NOMO-1 treated with DMSO at 0.1 percent for 48 hours (cell line): ENCODE measurements at regions not wholly inside any gene's neighbourhood (a gene's known extent, or its start where the extent isn't known, plus 50 kb on each side); places are given as distances from the start of the nearest gene placed in this dataset.
"Not testable (repeated sequence)": the region's sequence is repeated elsewhere in the genome, so short reads cannot be mapped to it uniquely, and the experiment has no call there.

Source experiments
- DNase-seq: peaks from one replicate; lab custom pipeline; 2025; ENCODE audit not compliant: unreplicated experiment; lab: John Stamatoyannopoulos, UW

DNA sequence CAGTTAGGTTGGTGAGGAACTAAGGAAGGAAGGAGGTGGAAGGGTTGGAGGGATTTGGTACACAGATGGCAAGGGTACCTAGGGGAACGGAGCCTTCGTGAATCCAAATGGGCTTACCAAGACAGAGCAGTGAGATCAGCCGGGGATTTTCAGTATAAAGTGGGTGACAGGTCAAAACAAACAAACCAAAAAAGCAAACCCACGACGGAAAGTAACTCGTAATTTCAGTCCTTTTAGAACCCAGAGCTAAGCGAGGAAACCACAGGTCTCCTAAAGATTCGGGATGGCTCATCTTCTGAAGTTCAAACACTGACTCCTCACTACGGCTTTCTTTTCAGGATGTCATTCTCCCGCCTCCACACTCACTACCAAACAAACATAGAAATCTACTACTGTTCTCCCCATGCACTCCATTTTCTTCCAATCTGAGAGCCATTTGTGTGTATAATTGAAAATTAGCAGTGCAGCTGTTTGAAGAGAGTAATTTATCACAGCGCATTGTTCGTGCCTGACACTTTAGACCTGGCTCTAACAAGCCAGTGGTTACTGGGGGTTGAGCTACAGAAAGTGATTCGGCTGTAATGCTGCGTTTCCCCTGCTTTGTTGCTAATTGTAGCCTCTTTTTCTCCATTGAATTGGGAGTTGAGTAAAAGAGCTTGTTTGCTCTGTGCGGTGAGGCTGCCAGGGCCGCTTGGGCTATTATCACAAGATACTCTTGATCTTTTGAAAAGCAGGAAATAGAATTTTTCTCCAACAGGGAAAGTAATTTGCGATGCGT is 64.7 kb upstream of the CCDC39 start:
- DNase-seq: no peak

DNA sequence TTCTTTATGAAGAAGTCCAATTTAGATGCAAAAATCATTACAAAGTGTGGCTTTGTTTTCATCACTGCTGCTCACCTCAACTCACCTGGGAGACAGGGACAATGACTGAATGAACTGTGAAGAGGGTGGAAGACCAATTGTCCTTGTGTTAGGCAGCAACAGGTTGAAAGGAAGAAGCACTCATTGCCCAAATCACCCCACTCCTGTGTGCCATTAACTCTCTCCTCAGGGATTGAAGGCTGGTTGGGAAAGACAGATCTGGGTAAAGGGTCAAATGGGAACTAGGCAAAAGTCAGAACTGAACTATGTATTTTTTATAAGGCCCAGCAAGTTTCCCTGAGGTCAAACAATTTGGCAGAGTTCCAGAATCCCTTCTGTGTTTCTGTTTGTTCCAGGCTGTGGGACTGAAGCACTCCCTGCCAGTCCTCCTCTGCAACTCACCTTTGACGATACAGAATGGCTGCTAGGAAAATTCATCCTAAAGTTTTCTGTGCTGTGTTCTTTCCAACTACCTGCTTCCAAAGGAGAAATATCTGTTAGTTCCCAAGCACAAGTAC is 68.6 kb upstream of the CCDC39 start:
- DNase-seq: no peak

DNA sequence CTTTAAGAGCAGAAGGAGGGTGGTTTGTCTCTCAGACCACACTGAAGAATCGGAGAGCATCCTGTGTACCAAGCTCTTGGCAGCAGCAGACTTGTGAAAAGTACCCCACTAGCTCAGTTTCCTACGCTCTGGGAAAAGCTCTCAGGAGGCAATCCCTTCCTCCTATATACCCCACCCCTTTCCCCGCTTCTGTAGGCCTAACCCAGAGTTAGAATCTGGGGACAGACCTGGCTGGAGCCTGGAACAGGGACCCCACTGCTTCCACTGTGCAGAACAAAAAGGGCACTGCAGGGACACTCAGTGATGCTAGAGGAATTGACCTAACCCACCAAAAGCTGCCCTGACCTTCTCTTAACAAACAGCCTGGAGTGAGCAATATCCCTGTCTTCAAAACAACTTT is 70.0 kb upstream of the CCDC39 start:
- DNase-seq: no peak

DNA sequence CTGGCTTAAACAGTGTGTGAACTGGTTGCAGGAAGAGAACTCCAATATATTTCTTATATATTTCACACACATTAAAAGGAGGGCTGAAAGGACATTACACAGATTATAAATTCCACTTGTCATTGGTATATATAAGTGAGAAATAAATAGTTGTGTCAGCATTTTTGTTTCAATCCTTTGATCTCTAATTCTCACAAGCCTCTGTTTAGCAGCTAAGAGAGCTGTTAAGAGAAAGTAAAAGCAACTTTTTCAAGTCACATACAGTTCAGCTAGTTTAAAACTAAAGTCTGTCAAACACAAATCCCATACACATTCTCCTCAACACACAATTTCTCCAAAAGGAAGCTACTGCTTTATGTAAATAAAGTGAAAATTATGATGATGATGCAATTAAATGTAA is 70.5 kb upstream of the CCDC39 start:
- DNase-seq: no peak

DNA sequence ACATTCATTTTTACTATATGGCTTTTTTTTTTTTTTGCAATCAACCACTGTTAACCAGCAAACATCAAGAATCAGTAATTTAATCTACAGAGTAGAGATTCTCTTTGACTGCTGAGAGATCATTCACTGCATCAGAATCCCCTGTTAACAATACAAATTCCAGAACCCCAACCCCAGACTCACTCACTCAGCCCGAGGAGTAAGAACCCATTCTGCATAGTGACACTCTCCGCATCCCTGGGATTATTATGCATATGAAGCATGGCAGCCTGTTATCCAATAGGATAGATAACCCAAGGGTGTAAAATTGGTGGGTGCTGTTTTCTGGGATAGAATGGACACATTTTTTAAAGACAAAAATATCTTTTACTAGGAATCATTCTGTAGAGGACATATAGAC is 76.3 kb upstream of the CCDC39 start:
- DNase-seq: no peak

DNA sequence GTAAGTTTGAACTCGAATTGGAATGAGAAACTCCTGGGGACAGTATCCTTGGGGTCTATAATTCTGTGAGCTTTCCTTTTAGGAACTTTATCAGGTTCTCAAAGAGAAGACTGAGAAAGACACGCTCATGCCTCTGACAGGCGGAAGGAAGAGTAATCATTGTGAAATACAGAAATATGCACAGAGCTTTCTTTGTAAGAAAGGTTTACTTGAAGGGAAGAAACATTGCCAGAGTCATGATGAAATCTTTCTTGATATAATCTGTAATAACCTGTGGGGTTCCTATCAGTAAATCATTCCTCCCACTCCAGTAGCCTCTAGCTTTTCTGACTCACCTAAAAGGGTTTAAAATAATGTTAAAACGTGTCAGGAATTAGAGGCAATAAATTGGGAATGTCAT is 83.6 kb upstream of the CCDC39 start:
- DNase-seq: peak; percentile 59

DNA sequence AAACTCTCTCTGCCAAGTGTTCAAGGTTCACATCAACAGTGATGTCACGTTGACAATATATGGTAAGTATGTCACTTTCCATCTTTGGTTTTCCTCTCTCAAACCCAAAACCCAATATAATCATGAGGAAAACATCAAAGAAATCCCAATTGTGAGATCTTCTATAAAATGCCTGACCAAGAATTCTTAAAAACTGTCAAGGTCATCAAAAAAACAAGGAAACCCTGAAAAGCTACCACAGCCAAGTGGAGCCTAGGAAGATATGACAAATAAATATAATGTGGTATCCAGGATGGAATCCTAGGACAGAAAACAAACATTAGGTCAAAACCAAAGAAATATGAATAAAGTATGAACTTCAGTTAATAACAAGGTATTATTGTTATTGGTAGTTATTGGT is 85.2 kb upstream of the CCDC39 start:
- DNase-seq: no peak

DNA sequence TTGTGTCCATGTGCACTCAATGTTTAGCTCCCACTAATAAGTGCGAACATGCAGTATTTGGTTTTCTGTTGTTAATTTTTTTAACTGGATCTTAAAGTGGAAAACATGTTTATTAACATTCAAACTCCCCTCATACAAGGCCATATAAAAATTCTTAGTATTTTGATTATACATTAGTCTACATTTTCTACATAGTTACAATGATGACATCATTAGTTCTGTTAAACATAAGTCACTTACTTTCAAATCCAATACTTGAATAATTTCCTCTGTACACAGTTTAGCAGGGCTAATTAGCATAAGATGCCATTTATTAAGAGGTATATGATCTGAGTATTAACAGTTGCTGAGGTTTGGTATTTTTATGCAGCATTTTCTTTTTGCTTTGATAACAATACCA is 91.3 kb upstream of the CCDC39 start:
- DNase-seq: no peak

DNA sequence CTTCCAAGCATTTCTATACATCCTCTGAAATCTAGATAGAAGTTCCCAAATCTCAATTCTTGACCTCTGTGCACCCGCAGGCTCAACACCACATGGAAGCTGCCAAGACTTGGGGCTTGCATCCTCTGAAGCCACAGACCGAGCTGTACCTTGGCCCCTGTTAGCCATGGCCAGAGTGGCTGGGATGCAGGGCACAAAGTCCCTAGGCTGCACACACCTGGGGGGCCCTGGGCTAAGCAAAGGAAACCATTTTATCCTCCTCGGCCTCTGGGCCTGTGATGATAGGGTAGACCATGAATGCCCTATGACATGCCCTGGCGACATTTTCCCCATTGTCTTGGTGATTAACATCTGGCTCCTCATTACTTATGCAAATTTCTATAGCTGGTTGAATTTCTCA is 97.1 kb upstream of the CCDC39 start:
- no peak for DNase-seq

DNA sequence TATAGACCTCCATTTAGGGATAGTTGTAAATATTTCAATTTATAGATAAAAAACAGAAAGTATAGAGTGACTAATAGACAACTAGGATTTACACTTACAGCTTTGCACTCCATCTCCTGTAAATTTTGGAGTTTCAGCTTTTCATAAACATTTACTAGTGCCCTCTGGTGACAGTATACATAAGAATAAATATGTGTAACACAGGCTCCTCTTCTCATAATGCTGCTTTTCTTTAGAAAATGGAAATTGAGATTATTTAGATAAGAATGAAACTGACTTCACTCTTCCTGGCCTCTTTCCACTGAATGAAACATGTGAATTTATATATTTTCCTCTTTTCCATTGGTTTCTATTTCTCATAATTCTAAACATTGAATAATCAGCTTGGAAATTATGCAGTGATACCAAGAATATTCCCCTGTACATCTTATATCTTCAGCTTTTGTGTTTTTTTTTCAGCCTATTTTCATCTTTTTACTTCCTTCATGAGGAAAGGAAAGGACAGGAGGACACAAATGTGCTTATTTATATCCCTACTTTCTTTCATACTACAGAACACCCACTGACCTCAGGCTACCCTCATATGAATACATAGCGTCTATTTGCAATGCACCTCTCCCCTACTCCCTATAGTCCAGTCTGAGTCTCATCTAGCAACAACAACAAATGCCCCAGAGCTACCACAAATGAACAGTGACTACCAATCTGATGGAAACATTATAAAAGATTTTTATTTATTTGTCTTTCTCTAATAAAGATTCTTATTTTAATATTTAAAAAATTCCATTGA is 103.1 kb upstream of the CCDC39 start:
- DNase-seq: no peak

DNA sequence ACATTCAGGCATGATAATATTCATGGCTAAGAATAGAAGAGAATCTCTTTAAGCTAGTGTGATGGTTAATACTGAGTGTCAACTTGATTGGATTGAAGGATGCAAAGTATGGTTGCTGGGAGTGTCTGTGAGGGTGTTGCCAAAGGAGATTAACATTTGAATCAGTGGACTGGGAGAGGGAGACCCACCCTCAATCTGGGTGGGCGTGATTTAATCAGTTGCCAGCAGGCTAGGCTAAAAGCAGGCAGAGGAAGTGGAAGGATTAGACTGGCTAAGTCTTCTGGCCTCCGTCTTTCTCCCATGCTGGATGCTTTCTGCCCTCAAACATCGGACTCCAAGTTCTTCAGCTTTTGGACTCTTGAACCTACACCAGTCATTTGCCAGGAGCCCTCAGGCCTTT is 106.9 kb upstream of the CCDC39 start:
- DNase-seq: not testable (repeated sequence)

DNA sequence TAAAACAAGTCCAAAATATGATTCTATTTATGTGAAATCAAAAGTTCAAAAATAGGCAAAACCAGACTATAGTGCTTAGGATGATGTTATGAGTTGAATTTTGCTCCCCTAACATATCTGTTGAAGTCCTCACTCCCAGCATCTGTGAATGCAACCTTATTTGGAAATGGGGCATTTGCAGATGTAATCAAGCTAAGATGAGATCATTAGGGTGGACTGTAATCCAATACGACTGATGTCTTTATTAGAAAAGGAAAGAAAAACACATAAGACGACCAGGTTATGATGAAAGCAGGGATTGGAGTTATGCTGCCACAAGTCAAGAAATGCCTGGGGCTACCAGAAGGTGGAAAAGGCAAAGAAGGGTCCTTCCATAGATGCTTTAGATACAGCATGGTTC is 110.5 kb upstream of the CCDC39 start:
- DNase-seq: no peak

DNA sequence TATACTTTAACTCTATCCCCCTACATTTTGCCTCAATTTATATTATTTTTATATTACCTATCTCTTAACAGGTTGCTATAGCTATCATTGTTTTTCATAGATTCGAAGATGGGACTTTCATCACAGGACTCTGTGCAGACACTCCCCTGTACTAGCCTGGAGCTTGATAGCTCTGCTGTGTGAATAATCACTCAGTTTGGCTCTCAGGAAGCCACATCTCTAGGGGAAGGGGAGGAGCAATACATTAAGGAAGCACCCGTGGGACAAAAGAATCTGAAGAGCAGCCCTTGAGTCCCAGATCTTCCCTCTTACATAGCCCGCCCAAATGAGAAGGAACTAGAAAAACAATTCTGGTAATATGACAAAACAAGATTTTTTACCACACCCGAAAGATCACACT is 114.3 kb upstream of the FXR1 start:
- DNase-seq: no peak

DNA sequence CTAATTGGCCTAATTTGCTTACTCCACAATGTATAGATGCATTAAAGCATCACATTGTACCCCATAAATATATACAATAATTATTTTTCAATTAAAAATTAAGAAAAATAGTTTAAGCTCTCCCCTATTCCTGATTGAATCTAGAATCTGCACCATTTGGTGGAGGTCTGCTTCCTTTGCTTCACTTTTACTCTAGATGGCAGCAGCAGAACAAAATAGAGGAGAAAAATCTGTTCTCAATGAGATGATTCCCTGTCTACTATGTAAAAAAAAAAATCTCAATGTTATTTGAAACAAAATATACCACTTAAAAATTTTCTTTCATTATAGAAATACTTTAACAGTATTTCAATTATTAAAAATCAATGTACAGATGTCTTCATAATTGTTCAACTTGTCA is 109.6 kb upstream of the FXR1 start:
- peak; percentile 11 for DNase-seq

DNA sequence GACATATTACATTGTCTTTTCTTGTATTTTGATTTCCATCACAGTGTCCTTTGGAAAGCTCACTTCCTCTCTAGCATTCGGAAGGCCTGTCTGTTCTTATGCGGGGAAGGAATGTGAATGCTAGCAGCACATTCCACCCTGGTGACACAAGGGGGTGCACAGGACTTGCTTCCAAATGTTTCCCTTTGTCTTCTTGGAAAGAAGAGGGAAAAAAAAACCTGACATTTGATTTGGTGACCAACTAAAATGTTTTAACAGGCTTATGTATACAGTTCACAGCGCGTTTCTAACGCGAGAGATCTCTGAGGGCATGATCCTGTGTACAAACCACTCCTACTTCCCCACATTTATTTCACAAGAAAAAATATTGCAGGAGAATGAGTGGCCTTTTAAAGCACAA is 107.6 kb upstream of the FXR1 start:
- no peak for DNase-seq

DNA sequence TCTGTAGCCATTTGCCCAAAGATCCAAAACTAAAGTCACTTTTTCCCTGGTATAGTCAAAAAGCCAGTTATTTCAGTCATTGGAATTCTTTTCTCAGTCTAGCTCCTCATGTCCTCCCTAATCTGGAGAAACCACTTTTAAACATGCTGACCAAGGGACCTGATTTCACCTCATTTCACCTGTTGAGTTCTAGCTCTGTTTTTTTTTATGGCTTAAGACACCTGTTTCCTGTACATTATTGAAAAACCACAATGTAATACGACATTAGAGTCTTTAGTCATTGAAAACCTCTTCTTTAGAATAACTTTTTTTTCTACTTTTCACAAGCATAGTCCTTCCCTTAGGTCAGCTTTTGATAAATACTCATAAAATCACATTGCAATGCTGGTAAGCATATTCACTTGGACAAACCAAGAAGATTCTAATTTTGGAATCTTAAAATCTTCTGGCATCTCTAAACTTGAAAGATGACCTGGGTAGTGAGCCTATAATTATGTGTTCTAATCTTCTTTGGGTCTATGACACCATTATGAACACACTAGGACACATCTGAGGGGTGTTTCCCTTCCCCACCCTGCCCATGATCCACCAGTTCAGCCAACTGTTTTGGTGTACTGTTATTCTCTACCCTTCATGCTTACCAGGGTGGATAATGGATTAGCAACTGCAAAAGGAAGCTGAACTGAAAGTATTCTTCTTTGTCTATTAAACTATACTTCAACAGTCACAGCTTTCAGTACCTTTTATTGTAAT is 103.5 kb upstream of the FXR1 start:
- DNase-seq: no peak

DNA sequence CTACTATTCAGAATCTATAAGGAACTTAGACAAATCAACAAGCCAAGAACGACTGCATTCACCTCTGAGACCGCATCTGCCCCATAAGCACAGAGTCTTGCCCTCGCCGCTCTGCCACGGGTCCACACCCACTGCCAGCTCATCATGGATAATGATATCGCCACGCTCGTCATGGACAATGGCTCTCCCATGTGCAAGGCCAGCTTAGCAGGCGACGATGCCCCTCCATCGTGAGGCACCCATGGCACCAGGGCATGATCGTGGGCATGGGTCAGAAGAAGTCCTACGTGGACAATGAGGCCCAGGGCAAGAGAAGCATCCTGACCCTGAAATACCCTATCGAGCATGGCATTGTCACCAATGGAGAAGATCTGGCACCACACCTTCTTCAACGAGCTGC is 92.1 kb upstream of the FXR1 start:
- DNase-seq: no peak

DNA sequence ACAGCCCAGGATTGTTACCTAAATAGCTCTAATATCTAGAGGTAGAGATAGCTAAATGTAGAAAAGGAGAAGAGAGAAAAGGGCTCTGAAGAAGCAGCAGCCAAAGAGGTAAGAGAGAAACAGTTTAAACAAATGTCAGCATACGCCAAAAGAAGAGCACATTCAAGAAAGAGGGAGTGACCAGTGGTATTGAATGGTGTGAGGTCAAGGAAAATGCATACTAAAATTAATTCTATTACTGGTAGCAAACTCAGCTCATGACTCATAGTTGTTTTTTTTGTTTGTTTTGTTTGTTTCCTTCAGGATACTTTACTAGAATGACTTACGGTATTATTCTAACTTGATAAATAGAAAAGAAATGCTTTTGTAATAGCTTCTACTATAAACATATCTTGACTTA is 86.5 kb upstream of the FXR1 start:
- no peak for DNase-seq

DNA sequence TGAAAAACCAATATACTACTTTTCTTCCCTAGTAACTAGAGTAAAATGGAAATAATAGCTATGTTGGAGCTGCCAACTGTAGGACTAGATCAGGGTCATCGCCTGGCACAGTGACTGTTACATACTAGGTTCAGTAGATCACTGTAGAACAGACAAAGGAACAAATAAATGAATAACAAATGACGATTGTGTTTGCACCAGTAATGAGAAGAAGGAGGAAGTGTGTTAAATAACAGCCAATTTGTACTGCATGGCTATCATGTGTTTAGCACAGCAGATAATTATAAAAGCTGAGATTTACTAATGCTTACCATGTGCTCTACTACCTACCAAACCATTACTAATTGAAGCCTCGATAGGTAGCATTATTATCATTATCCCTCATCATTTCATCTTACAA is 85.3 kb upstream of the FXR1 start:
- DNase-seq: no peak

DNA sequence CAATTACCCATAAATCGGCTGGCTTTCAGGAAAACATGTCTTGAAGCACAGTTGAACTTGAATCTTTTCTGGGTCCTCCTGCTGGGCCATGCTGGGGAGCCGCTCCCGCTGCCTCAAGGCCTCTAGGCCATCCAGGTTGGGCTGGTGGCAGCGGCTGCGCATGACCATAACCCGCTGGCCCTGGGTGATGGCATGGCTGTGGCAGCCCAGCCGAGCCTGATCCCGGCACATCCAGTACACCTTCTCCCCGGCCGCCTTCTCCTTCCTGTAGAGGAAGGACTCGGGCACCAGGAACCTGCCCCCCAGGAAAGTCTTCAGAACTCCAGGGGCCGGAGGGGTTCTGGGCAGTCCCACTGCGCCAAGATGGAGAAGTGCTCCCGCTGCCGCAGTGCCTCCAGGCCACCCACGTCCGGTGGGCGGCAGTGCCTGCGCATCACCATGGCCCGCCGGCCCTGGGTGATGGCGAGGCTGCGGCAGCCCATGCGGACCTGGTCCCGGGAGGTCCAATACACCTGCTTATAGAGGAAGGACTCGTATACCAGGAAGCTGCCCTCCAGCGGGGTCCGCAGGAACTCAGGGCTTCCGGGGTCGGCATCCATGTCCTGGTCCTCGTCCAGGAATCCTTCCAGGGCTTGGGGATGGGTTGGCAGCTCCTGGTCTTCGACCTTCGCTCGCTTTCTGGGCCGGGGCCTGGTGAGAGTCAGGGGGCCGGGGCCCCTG is 84.3 kb upstream of the FXR1 start:
- no peak for DNase-seq
